GM18502 (cell line): ENCODE measurements at regions not wholly inside any gene's neighbourhood (a gene's known extent, or its start where the extent isn't known, plus 50 kb on each side); places are given as distances from the start of the nearest gene placed in this dataset.
"Not testable (repeated sequence)": the region's sequence is repeated elsewhere in the genome, so short reads cannot be mapped to it uniquely, and the experiment has no call there.

Source experiments
- ATAC-seq: cut with Tn5 transposase; IDR thresholded peaks from one replicate; pipeline ENCODE4 v1.9.1; 2021; ENCODE audit warnings: mild to moderate bottlenecking; ENCODE audit not compliant: unreplicated experiment, poor library complexity

DNA sequence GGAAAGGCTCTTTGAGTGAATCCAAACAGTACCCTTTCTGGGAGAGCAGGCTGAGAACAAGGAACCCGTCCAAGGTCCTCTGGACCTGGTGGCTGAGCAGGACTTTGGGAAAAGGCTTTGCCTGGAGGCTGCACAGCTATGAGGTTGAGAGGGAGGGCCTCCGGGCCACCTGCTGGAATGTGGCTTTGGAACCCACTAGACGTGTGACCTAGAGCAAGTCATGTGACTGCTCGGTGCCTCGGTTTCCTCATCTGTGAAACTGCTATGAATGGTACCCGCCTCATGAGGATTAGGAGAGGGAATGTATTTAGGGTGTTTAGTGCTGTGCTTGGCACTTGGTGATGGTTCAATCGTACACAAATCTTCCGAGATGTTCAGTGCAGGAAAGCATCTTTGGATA lies 50.4 kb downstream of the HAPSTR1 start:
- ATAC-seq, result no peak

DNA sequence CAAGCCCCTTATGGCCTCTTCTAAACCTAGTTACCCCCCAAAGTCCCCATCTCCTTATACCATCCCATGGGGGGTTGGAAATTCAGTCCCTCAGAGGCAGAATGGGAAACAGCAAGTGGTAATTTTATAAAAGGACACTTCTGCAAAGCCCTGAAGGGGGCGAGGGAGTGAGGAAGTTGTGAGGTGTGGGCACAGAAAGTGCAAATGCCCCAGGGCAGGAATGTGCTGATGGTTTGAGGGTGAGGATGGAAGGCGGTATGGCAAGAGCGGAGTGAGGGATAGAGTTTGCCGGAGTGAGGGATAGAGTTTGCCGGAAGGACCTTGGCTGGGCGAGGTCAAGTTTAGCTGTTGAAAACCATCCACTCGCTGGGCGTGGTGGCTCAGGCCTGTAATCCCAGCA lies 52.7 kb downstream of the HAPSTR1 start:
- ATAC-seq, result no peak

DNA sequence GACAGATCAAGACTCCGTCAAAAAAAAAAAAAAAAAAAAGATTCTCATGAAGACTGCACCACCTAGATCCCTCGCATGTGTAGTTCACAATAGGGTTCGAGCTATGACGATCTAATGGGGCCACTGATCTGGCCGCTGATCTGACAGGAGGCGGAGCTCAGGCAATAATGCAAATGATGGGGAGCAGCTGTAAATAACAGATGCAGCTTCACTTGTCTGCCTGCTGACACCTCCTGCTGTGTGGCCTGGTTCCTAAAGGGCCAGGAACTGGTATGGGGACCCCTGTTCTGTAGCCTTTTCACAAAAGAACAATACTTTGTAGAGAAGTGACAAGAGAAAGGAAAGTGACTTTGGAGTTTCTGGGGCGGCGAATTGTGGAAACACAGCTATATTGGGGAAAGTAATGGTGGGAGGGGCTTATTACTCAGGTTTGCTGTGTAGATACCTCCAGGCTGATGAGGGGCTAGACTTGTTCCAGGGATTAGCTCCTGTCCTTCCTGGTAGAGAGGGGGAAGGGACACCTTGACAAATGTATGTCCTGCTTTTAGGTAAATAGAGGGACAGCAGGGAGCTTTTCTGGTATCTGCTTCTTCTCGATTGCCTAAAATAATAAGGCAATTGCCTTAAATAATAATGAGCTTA lies 57.1 kb downstream of the HAPSTR1 start:
- no peak for ATAC-seq

DNA sequence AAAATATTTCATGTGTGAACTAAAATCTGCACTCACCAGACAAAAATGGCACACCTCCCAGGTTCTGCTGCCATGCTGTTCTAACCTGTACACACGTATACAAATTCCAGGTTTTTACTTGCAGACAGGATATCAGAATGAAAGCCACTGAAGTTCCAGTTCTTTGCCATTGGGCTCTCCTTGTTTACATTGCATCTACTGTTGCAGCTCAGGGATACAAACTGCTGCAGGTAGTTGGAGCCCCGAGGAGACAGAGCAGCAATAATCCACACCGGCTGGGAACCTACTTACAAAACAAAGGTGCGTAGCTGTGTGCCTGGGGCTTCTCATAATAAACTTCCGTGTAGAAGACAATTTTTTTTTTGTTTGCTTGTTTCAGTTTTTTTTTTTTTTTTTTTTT lies 59.6 kb downstream of the HAPSTR1 start:
- ATAC-seq, result no peak

DNA sequence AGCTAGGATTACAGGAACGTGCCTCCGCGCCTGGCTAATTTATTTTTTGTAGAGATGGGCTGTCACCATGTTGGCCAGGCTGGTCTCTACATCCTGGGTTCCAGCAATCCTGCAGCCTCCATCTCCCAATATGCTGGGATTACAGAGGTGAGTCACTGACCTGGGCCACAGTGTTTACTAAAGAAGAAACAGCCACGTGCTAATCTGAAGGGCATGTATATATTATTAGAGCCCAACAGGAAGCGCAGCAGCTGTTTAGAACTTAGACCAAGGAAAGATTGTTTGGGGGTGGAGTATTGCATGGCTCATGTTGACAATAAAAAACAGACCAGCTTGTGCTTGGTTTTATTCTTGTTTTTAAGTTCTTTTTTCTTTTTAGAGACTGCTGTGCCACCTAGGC lies 60.2 kb downstream of the HAPSTR1 start:
- no peak for ATAC-seq

DNA sequence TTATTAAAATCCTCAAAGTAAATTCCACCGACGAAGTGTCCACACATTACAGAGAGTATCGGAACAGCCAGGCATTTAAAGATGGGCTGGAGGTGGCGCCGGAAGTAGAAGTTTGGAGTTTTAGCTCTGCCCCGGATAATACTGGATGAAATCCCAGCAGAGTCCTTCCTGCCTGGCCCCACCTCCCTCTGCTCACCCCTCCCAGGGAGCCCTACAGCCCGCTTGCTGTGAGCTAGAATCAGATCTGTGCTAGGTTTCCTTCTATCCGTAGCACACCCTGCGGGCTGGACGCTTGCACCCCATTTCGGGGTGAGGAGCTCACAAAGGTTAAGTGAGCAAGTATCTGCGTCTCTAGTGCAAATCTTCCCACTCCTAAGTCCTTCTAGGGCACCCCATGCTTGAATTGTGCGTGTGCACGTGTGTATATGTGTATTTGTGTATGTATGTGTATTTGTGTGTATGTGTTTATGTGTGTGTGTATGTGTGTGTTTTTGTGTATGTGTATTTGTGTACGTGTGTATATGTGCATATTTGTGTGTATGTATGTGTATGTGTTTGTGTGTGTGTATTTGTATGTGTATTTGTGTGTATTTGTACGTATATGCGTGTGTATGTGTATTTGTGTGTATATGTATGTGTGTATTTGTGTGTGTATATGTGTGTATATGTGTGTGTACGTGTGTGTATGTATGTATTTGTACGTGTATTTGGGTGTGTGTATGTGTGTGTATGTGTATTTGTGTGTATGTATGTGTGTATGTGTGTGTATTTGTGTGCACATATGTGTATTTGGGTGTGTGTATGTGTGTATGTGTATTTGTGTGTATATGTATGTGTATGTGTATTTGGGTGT lies 61.4 kb downstream of the HAPSTR1 start:
- no peak for ATAC-seq

DNA sequence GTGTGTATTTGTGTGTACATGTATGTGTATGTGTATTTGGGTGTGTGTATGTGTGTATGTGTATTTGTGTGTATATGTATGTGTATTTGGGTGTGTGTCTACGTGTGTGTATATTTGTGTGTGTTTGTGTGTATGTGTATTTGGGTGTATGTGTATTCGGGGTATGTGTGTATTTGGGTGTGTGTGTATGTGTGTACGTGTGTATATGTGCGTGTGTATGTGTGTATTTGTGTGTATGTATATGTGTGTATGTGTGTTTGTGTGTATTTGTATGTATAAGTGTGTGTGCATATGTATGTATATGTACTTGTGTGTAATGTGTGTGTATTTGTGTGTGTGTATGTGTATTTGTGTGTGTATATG lies 62.0 kb downstream of the HAPSTR1 start:
- ATAC-seq, result no peak

DNA sequence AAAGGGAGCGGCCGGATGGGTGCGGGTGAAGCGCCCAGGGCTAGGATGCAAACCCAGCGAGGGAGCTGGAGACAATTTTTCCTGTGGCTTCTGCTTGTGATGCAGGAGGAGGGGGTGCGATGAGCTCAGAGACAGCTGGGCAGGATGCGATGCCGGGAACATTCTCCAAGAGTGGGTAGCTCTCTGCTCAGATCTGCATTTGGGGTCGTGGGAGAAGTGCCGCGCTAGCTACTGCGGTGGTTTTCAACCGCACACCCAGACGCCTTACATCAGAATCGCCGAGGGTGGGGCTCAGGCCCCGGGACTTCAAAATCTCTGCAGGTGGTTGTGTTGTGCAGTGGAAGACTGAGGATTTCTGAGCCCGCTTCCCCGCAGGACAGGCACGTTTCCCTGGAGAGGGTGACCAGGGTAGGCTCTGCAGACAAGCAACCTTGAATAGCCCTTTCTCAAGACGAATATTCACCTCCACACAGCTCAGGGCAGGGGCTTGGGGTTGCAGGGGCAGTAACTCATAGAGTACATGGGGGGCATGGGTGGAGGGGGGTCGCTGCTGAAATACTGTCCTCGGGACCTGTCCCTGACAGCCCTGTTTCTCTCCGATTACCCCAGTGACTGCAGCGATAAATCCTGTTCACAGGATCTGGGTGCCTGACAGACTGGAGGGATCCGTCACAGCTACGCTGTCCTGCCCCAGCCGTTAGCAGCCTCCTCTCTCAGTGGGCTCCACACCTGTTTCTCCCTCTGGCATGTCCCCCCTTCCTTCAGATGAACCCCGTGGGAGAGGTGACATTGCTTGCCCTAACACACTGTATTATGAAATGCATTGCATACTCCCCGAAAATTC lies 63.3 kb downstream of the HAPSTR1 start:
- ATAC-seq, result no peak

DNA sequence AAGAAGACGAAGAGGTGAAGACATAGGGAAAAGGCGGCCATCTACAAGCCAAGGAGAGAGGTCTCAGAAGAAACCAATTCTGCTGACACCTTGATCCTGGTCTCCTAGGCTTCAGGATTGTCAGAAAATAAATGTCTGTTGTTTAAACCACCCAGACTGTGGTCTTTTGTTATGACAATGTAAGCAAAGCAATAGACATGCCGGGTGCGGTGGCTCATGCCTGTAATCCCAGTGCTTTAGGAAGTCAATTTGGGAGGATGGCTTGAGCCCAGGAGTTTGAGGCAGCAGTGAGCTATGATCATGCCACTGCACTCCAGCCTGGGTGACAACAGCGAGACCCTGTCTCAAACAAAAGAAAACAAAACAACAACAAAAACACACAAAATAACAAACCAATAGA lies 64.4 kb downstream of the HAPSTR1 start:
- no peak for ATAC-seq

DNA sequence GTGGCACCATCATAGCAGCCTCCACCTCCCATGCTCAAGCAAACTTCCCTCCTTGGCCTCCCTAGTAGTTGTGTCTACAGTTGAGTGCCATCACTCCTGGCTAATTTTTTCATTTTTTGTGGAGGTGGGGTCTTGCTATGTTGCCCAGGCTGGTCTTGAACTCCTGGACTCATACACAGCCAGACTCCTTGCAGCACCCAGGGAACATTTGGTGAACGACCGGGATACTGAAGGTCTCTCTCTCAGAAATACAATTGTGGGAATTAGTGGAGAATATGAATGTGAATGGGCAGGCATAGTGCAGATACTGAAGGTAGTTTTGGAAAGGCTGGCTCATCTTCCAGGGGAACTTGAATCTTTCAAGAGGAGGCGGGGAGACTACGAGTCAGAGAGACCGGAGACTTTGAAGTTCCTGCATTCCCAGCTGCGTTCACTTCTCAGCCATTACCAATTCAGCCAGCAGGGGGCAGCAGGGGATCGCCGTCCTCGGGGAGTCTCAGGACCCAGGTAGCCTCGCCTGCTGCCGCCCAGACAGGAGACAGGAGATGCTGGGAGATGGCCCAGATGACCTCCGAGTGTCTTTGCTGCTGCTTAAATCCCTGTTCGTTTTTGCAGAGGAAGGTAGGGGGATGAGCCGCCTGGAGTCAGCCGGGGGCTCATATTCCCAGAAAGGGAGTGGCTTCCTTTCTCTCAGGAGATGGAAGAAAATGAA lies 68.6 kb downstream of the HAPSTR1 start:
- ATAC-seq, result no peak

DNA sequence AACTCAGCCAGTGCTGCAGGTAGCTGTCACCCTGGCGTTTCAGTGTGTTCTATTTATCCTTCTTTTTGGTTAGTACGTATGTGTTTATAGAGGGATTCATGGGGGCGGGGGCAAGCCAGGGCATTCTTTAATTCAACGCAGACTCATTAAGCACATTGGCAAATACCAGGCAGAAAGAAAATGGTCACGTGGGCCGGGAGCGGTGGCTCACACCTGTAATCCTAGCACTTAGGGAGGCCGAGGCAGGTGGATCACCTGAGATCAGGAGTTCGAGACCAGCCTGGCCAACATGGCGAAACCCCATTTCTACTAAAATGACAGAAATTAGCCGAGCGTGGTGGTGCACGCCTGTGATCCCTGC lies 69.1 kb downstream of the HAPSTR1 start:
- no peak for ATAC-seq

DNA sequence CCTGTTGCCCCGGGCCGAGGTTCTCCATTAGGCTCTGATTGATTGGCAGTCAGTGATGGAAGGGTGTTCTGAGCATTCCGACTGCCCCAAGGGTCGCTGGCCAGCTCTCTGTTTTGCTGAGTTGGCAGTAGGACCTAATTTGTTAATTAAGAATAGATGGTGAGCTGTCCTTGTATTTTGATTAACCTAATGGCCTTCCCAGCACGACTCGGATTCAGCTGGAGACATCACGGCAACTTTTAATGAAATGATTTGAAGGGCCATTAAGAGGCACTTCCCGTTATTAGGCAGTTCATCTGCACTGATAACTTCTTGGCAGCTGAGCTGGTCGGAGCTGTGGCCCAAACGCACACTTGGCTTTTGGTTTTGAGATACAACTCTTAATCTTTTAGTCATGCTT lies 74.2 kb downstream of the HAPSTR1 start:
- no peak for ATAC-seq

DNA sequence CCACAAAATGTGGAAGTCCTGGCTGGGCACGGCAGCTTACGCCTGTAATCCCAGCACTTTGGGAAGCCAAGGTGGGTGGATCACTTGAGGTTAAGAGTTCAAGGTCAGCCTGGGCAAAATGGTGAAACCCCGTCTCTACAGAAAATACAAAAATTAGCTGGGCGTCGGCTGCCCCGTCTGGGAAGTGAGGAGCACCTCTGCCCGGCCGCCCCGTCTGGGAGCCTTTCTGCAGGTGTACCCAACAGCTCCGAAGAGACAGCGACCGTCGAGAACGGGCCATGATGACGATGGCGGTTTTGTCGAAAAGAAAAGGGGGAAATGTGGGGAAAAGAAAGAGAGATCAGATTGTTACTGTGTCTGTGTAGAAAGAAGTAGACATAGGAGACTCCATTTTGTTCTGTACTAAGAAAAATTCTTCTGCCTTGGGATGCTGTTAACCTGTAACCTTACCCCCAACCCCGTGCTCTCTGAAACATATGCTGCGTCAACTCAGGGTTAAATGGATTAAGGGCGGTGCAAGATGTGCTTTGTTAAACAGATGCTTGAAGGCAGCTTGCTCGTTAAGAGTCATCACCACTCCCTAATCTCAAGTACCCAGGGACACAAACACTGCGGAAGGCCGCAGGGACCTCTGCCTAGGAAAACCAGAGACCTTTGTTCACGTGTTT lies 75.0 kb downstream of the HAPSTR1 start:
- ATAC-seq, result not testable (repeated sequence)

DNA sequence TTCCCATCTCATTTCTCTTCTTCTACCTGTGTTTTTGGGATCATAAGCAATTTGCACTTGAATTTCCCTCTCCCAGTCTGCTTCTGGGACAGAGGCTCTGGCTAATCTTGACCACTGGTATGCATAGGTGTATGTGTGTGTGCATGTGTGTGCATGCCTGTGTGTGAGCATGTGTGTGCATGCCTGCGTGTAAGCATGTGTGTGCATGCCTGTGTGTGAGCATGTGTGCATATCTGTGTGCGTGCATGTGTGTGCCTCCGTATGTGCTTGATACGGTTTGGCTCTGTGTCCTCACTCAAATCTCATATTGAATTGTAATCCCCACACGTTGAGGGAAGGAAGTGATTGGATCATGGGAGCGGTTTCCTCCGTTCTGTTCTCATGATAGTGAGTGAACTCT lies 77.7 kb downstream of the HAPSTR1 start:
- no peak for ATAC-seq

DNA sequence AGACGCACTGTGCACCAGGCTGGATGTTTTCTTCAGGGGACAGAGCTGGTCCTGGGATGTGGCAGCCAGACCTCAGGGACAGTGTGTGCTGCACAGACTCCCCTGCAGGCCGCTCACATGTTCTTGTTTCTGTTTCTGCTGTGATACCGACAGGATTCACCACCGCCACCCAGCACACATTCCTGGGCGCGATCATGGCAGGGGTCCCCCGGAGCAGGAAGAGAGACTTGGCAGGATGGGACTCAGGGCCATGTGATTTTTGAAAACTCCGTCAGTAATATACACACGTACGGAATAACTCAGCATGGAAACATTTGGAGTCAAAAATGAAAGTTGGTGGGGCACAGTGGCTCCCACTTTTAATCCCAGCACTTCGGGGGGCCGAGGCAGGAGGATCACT lies 79.0 kb downstream of the HAPSTR1 start:
- no peak for ATAC-seq

DNA sequence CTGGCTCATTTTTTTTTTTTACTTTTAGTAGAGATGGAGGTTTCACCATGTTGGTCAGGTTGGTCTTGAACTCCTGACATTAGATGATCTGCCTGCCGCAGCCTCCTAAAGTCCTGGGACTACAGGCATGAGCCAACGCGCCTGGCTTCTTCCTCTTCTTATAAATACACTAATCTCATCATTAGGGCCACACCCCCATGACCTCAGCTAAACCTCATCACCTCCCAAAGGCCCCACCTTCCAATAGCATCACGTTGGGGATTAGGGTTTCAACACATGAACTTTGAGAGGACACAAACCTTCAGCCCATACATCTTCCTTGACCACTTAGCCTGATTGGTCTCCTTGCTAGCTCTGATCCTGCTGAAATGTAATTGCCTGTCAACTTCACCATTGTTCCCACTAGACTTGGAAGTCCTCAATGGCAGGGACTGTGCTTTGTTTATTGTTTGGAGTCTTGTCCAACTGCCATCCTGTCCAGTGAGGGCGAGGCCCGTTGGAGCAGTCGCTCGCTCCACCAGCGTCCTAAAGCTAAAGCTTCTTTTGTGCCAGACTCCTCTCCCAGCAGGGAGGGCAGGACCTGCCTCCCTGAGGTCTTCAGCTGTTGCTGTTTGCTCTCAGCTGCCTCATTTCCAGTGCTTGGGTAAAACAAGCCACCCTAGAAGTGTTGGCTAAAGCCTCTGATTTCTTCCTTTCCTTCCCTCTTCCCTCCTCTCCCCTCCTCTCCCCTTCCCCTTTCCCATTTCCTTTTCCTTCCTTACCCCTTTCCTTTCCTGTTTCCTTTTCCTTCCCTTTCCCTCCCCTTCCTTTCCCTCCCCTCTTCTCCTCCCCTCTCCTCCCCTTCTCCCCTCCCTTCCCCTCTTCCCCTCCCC lies 85.3 kb downstream of the HAPSTR1 start:
- no peak for ATAC-seq

DNA sequence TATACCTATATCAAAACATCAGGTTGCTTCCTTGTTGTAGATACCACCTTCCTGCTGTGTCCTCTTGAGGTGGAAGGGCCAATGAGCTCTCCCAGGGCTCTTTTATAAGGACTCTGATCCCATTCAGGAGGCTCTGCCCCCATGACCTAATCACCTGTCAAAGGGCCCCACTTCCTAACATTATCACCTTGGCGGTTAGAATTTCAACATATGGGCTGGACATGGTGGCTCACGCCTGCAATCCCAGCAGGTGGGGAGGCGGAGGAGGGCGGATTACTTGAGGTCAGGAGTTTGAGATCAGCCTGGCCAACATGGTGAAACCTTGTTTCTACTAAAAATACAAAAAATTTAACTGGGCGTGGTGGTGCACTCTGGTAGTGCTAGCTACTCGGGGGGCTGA lies 86.4 kb downstream of the HAPSTR1 start:
- no peak for ATAC-seq

DNA sequence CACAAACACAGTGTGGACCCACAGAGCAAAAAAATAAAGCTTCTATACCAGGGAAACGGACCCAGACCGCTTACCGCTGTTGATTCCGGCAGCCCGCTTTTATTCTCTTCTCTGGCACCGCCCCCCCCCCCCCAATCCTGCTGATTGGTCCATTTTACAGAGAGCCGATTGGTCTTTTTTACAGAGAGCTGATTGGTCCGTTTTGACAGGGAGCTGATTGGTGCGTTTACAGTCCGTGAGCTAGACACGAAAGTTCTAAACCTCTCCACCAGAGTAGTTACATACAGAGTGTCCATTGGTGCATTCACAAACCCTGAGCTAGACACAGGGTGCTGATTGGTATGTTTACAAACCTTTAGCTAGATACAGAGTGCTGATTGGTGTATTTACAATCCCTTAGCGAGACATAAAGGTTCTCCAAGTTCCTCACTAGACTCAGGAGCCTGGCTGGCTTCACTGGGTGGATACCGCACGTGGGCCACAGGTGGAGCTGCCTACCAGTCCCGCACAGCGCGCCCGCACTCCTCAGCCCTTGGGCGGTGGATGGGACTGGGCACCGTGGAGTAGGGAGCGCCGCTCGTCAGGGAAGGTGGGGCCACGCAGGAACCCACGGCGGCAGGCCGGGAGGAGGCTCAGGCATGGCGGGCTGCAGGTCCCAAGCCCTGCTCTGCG lies 92.4 kb downstream of the HAPSTR1 start:
- no peak for ATAC-seq

DNA sequence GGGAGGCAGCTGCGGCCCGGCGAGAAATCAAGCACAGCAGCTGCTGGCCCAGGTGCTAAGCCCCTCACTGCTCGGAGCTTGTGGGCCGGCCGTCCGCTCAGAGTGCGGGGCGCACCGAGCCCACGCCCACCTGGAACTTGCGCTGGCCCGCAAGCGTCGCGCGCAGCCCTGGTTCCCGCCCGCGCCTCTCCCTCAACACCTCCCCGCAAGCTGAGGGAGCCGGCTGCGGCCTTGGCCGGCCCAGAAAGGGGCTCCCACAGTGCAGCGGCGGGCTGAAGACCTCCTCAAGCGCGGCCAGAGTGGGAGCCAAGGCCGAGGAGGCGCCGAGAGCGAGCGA lies 92.9 kb downstream of the HAPSTR1 start:
- ATAC-seq, result no peak
